ENCODE measurements at regions not wholly inside any gene's neighbourhood (a gene's known extent, or its start where the extent isn't known, plus 50 kb on each side); places are given as distances from the start of the nearest gene placed in this dataset.

DNA sequence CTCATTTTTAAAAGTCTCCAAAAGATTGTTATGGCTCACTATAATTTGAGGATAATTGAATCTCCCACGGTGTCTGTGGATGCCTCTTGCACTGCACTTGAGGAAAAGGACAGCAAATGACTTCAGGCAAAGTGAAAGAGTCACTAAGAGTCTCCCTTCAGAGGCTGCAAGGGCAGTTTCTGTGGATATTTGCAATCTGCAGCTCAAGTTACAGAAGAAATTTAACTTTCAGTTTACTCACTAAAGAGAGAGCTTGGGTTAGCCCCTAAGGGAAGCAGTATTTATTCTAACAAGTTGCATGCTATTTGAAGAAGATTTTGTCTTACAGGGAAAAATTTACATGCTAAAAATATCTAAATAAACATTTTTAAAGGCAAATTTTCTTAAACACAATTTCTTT lies 912.0 kb upstream of the TENM3 start:
- Histone ChIP-seq H3K4me3 (replicated peaks in 1 of 3) (no peak overlapping the region), H3K4me1 (no peaks in the 10 kb centered on the region), H3K27me3 (no peaks in the 10 kb centered on the region), H3K36me3 (no peaks in the 10 kb centered on the region), H3K27ac (no peak overlapping the region), H3K9me3 (no peaks in the 10 kb centered on the region)
- WGBS, 2 donors, result 17 to 26% methylated on average over 1 of the region's 1 CpG
- no peak for DNase-seq
- no peak for TF ChIP-seq POLR2A (IDR thresholded peaks at IDR 0.05)
- TF ChIP-seq, protein P1, sequence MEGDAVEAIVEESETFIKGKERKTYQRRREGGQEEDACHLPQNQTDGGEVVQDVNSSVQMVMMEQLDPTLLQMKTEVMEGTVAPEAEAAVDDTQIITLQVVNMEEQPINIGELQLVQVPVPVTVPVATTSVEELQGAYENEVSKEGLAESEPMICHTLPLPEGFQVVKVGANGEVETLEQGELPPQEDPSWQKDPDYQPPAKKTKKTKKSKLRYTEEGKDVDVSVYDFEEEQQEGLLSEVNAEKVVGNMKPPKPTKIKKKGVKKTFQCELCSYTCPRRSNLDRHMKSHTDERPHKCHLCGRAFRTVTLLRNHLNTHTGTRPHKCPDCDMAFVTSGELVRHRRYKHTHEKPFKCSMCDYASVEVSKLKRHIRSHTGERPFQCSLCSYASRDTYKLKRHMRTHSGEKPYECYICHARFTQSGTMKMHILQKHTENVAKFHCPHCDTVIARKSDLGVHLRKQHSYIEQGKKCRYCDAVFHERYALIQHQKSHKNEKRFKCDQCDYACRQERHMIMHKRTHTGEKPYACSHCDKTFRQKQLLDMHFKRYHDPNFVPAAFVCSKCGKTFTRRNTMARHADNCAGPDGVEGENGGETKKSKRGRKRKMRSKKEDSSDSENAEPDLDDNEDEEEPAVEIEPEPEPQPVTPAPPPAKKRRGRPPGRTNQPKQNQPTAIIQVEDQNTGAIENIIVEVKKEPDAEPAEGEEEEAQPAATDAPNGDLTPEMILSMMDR (IDR thresholded peaks at IDR 0.05), result no peak
- intact Hi-C loops (cut with DNase I), result no loop called here

DNA sequence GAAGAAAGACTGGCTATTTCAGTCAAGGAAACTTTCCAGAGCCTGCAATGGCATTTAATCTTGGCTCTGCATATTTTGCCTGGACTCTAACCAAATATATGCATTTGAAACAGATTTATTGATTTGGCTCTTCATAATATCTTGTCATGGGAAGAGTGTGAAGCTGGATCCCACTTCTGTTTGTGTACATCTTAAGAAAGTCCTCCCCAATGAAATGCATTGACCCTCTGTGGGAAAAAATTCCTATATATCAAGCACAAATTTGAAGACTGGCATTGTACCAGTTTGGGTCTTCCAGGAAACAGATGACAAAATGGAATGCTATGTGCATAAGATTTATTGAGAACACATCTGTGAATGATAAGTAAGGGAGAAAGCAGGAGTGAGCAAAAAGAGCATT lies 897.3 kb upstream of the TENM3 start:
- TF ChIP-seq, protein P1 (IDR thresholded peaks at IDR 0.05), result no peak
- no peak for TF ChIP-seq POLR2A (IDR thresholded peaks at IDR 0.05)
- no peaks in the 10 kb centered on the region for H3K36me3 ChIP-seq

DNA sequence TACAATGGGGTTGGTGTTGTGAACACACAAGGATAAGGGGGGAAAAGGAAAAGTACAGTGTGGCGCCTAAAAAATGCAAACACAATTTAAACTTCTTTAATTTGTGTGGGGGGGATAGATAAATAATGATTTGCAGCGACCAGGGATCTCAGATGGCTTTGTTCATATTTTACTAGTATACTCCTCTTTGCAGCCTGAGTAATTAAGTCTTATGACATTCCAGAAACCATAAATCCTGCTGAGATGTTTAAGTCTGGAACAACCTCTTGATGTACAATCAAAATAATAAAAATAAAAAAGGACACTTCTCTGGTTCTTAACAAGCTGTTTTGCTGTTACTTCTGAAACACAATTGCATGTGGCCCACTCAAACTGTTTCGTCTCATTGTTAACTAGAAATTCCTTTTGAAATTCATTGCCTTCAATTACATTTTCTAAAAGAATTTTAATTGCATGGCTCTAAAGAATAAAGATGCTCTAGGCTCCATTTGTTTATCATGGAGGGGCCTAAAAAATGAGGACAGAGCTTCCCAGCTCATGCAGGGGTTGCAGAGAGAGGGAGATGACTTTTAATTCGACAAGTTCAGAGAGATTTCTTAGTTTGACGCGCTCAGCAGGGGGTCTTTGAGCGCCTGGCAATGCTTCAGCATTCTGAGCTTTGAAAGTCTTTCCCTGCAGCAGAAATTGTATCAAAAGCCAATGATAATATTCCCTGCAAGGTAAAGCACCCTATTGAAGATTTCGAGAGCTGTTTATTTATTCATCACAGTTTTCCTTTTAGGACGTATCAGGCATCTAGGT lies 892.4 kb upstream of the TENM3 start:
- TF ChIP-seq, protein P1 (IDR thresholded peaks at IDR 0.05), result no peak
- TF ChIP-seq POLR2A (IDR thresholded peaks at IDR 0.05), result no peak
- H3K27ac ChIP-seq, result no peak overlapping the region
- no peaks in the 10 kb centered on the region for H3K27me3 ChIP-seq
- intact Hi-C loops (cut with DNase I), result no loop called here
- DNase-seq, result no peak
- H3K4me1 ChIP-seq, result no peaks in the 10 kb centered on the region
- no peak overlapping the region for H3K4me3 ChIP-seq (replicated peaks in 1 of 3)
- H3K9me3 ChIP-seq, result no peaks in the 10 kb centered on the region
- H3K36me3 ChIP-seq, result no peaks in the 10 kb centered on the region
- WGBS, 2 donors, result 50 to 51% methylated on average over 9 of the region's 9 CpGs

More for the DNA sequence above, 897.3 kb upstream of the TENM3 start:
- intact Hi-C loops (cut with DNase I), result no loop called here
- H3K27me3 ChIP-seq, result no peaks in the 10 kb centered on the region
- H3K27ac ChIP-seq, result no peak overlapping the region
- DNase-seq, result no peak
- H3K9me3 ChIP-seq, result no peaks in the 10 kb centered on the region
- H3K4me1 ChIP-seq, result no peaks in the 10 kb centered on the region
- H3K4me3 ChIP-seq (replicated peaks in 1 of 3), result no peak overlapping the region

DNA sequence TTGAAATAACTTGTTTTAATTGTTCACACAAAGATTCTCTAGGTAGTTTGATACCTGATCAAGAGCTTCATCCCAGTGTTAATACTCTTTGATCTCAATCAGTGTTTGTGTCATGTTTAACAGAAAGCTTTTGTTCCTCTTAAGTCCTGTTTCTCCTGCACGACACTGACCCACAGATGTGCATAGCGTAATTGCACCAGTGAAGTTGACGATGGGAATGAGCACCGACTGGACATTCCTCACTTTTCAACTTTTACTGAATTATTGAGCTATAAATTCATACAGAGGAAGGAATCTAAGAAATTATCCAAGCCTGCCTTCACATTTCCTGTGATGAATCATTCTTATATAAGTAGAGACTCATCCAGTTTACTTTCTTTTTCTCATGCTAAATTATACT lies 878.7 kb upstream of the TENM3 start:
- no peak overlapping the region for H3K27ac ChIP-seq
- H3K27me3 ChIP-seq, result no peaks in the 10 kb centered on the region
- no peak for DNase-seq
- intact Hi-C loops (cut with DNase I), result no loop called here
- no peaks in the 10 kb centered on the region for H3K9me3 ChIP-seq
- no peaks in the 10 kb centered on the region for H3K4me1 ChIP-seq
- WGBS, 2 donors, result 75 to 84% methylated on average over 4 of the region's 4 CpGs
- H3K36me3 ChIP-seq, result no peaks in the 10 kb centered on the region
- H3K4me3 ChIP-seq (replicated peaks in 1 of 3), result no peak overlapping the region
- no peak for TF ChIP-seq POLR2A (IDR thresholded peaks at IDR 0.05)
- TF ChIP-seq, protein P1 (IDR thresholded peaks at IDR 0.05), result no peak

DNA sequence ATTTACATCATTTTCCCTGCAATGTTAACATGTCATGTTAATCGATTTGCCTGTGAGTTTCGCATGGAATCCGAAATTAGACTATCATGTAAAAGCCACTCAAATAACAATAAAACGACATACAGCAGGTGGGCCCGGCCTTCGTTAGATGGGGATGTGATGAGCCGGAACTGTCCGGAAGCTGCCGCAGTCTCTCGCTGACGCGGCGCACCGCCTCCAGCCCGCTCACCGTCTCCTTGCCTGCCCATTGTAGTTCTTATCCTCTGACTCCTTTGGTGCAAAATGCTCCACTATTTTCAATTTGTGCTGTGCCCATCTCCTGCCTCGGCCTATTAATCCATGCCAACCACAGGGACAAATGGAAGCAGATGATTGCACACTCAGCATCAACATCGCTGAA lies 877.5 kb upstream of the TENM3 start:
- Histone ChIP-seq H3K36me3 (no peaks in the 10 kb centered on the region), H3K27me3 (no peaks in the 10 kb centered on the region), H3K4me3 (replicated peaks in 1 of 3) (no peak overlapping the region), H3K4me1 (no peaks in the 10 kb centered on the region), H3K9me3 (no peaks in the 10 kb centered on the region), H3K27ac (no peak overlapping the region)
- intact Hi-C loops (cut with DNase I), result no loop called here
- no peak for DNase-seq
- TF ChIP-seq, protein P1 (IDR thresholded peaks at IDR 0.05), result no peak
- TF ChIP-seq POLR2A (IDR thresholded peaks at IDR 0.05), result no peak
- WGBS, 2 donors, result 94 to 96% methylated on average over 18 of the region's 18 CpGs
